Upper lobe of left lung (tissue), 4 donors: ENCODE measurements at regions not wholly inside any gene's neighbourhood (a gene's known extent, or its start where the extent isn't known, plus 50 kb on each side); places are given as distances from the start of the nearest gene placed in this dataset.

Experiments used
- CTCF ChIP-seq, 6 experiments: fragments of 450-650 bp in 4 of 6; fragments of 200-600 bp in 2 of 6; sonication (generic) in 2 of 6; IDR thresholded peaks; one replicate each; pipeline ENCODE4 v1.5.1; 2016 to 2019; ENCODE audit warnings: antibody characterized with exemption in 6 of 6
- POLR2A ChIP-seq, 4 donors: fragments of 450-650 bp; IDR thresholded peaks; one replicate each; pipeline ENCODE4 v1.5.1; 2016 to 2017; ENCODE audit warnings: antibody characterized with exemption in 4 of 4, mild to moderate bottlenecking in 2 of 4

- no peak for TF ChIP-seq CTCF (IDR thresholded peaks at IDR 0.05)
- no peak for TF ChIP-seq POLR2A (IDR thresholded peaks at IDR 0.05)
Measured at GRCh38 chr11:69977951-69978350, 100.2 kb upstream of the ANO1 start.
